ENCODE measurements at regions not wholly inside any gene's neighbourhood (a gene's known extent, or its start where the extent isn't known, plus 50 kb on each side); places are given as distances from the start of the nearest gene placed in this dataset.
"Not testable (repeated sequence)": the region's sequence is repeated elsewhere in the genome, so short reads cannot be mapped to it uniquely, and the experiment has no call there.

GRCh38 chr5:121105921-121106320 is 641.8 kb downstream of the PRR16 start:
- Mint-ChIP-seq H3K27me3 (ENCODE audit: low read depth) (no peaks in the 10 kb centered on the region), H3K27ac (no peak overlapping the region), H3K9me3 (no peaks in the 10 kb centered on the region), H3K36me3 (no peaks in the 10 kb centered on the region), H3K4me3 (no peak overlapping the region), H3K4me1 (no peaks in the 10 kb centered on the region)
- no peak for TF ChIP-seq CTCF (IDR thresholded peaks at IDR 0.05; ENCODE audit: unreplicated experiment)
- DNase-seq (ENCODE audit: low spot score in 2 of 2, unreplicated experiment in 2 of 2): no peak

GRCh38 chr5:121106721-121107690 is 642.9 kb downstream of the PRR16 start:
- not testable (repeated sequence) for H3K9me3 Mint-ChIP-seq; H3K4me3 Mint-ChIP-seq; H3K27me3 Mint-ChIP-seq (ENCODE audit: low read depth); H3K4me1 Mint-ChIP-seq; DNase-seq (ENCODE audit: low spot score in 2 of 2, unreplicated experiment in 2 of 2); H3K36me3 Mint-ChIP-seq; H3K27ac Mint-ChIP-seq

GRCh38 chr5:121108725-121109124 is 644.6 kb downstream of the PRR16 start:
- TF ChIP-seq CTCF (IDR thresholded peaks at IDR 0.05; ENCODE audit: unreplicated experiment): no peak
- Mint-ChIP-seq H3K36me3 (no peaks in the 10 kb centered on the region), H3K27ac (no peak overlapping the region), H3K27me3 (ENCODE audit: low read depth) (no peaks in the 10 kb centered on the region), H3K9me3 (no peaks in the 10 kb centered on the region), H3K4me3 (no peak overlapping the region), H3K4me1 (no peaks in the 10 kb centered on the region)
- DNase-seq (ENCODE audit: low spot score in 2 of 2, unreplicated experiment in 2 of 2): no peak

- DNase-seq (ENCODE audit: low spot score in 2 of 2, unreplicated experiment in 2 of 2): no peak
- H3K36me3 Mint-ChIP-seq: no peaks in the 10 kb centered on the region
- H3K27me3 Mint-ChIP-seq (ENCODE audit: low read depth): no peaks in the 10 kb centered on the region
- H3K4me1 Mint-ChIP-seq: peaks cover 3% of the 10 kb centered on the region
- no peak overlapping the region for H3K4me3 Mint-ChIP-seq
- TF ChIP-seq CTCF (IDR thresholded peaks at IDR 0.05; ENCODE audit: unreplicated experiment): no peak
- peaks cover 7% of the 10 kb centered on the region for H3K9me3 Mint-ChIP-seq
- no peak overlapping the region for H3K27ac Mint-ChIP-seq
These were observed 645.7 kb downstream of the PRR16 start for GRCh38 chr5:121109817-121110216.

GRCh38 chr5:121121786-121122185 is 657.7 kb downstream of the PRR16 start:
- Mint-ChIP-seq H3K9me3 (peaks cover under 1% of the 10 kb centered on the region), H3K36me3 (no peaks in the 10 kb centered on the region), H3K27me3 (ENCODE audit: low read depth) (peaks cover 4% of the 10 kb centered on the region), H3K4me1 (no peaks in the 10 kb centered on the region), H3K27ac (no peak overlapping the region), H3K4me3 (no peak overlapping the region)
- no peak for DNase-seq (ENCODE audit: low spot score in 2 of 2, unreplicated experiment in 2 of 2)
- TF ChIP-seq CTCF (IDR thresholded peaks at IDR 0.05; ENCODE audit: unreplicated experiment): no peak

- no peak for TF ChIP-seq CTCF (IDR thresholded peaks at IDR 0.05; ENCODE audit: unreplicated experiment)
- Mint-ChIP-seq H3K27me3 (ENCODE audit: low read depth) (no peaks in the 10 kb centered on the region), H3K4me1 (peaks cover 4% of the 10 kb centered on the region), H3K36me3 (no peaks in the 10 kb centered on the region), H3K9me3 (peaks cover 10% of the 10 kb centered on the region), H3K4me3 (no peak overlapping the region), H3K27ac (no peak overlapping the region)
- DNase-seq (ENCODE audit: low spot score in 2 of 2, unreplicated experiment in 2 of 2): no peak
These were observed 674.4 kb downstream of the PRR16 start for GRCh38 chr5:121138495-121138907.

Measured in mesothelial cell of epicardium (in vitro differentiated cells).